ENCODE measurements at regions not wholly inside any gene's neighbourhood (a gene's known extent, or its start where the extent isn't known, plus 50 kb on each side); places are given as distances from the start of the nearest gene placed in this dataset.

Small RNA genes lying in the stretch of these regions (small RNA-seq; reads per million reads assigned to genes)
- 0 reads per million in 3 experiments for gene RNU7-148P

Data from neural cell (in vitro differentiated cells).